ENCODE measurements at regions not wholly inside any gene's neighbourhood (a gene's known extent, or its start where the extent isn't known, plus 50 kb on each side); places are given as distances from the start of the nearest gene placed in this dataset.

DNA sequence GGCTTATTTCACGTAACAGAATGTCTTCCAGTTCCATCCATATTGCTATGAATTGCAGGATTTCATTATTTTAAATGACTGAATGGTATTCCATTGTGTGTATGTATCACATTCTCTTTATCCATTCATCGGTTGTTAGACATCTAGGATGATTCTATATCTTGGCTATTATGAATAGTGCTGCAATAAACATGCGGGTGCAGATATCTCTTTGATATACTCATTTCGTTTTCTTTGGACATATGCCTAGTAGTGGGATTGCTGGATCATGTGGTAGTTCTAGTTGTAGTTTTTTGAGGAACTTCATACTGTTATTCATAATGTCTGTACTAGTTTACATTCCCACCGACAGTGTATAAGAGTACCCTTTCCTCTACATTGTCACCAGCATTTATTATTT lies 460.5 kb downstream of the MAN2A1 start:
- Histone ChIP-seq H3K36me3 (no peaks in the 10 kb centered on the region), H3K4me1 (no peaks in the 10 kb centered on the region), H3K27me3 (no peaks in the 10 kb centered on the region), H3K4me3 (ENCODE audit: low read depth, low read length) (no peak overlapping the region), H3K9me3 (no peaks in the 10 kb centered on the region)
- TF ChIP-seq, protein P1, sequence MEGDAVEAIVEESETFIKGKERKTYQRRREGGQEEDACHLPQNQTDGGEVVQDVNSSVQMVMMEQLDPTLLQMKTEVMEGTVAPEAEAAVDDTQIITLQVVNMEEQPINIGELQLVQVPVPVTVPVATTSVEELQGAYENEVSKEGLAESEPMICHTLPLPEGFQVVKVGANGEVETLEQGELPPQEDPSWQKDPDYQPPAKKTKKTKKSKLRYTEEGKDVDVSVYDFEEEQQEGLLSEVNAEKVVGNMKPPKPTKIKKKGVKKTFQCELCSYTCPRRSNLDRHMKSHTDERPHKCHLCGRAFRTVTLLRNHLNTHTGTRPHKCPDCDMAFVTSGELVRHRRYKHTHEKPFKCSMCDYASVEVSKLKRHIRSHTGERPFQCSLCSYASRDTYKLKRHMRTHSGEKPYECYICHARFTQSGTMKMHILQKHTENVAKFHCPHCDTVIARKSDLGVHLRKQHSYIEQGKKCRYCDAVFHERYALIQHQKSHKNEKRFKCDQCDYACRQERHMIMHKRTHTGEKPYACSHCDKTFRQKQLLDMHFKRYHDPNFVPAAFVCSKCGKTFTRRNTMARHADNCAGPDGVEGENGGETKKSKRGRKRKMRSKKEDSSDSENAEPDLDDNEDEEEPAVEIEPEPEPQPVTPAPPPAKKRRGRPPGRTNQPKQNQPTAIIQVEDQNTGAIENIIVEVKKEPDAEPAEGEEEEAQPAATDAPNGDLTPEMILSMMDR (IDR thresholded peaks at IDR 0.05; ENCODE audit: low read depth, low read length) = no peak
- no peak for DNase-seq

DNA sequence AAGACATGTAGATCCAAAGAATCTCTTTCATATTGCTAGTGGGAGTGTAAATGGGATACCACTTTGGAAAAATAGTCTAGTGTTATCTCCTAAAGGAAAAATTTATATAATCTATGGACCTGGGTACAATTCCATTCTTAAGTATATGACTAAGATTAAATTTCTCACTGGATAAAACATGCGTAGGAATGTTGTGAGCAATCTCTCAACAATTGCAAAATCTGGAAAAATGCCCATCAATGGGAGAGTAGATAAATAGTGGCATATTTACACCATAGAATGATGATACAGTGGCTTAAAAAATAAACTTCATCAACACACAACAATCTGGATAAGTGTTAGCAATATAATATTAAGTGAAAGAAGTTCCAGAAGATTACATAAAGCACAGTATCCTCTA lies 469.5 kb downstream of the MAN2A1 start:
- TF ChIP-seq, protein P1 (IDR thresholded peaks at IDR 0.05; ENCODE audit: low read depth, low read length) = no peak
- Histone ChIP-seq H3K9me3 (no peaks in the 10 kb centered on the region), H3K27me3 (no peaks in the 10 kb centered on the region), H3K36me3 (no peaks in the 10 kb centered on the region), H3K4me1 (no peaks in the 10 kb centered on the region), H3K4me3 (ENCODE audit: low read depth, low read length) (no peak overlapping the region)
- DNase-seq = no peak

DNA sequence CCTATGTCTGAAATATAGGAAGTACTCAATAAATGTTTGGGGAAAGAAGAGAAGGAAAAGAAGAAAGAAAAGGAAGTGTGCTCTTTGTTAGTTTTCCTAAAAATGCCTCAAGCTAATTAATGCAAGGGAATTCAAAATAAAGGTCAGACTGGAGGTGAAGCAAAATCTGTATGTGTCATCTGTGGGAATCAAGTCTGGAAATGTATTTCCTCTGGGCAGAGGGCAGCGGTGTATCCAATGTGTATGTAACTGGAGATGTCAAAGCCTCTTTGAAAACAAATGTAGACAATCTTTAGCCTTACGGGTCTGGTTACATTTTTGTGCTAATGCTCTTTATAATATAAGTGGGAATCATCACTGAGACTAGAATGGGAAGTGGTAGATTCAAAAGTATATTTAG lies 471.4 kb downstream of the MAN2A1 start:
- no peaks in the 10 kb centered on the region for H3K9me3 ChIP-seq
- TF ChIP-seq, protein P1 (IDR thresholded peaks at IDR 0.05; ENCODE audit: low read depth, low read length) = no peak
- DNase-seq = no peak
- H3K4me1 ChIP-seq = no peaks in the 10 kb centered on the region
- no peak overlapping the region for H3K4me3 ChIP-seq (ENCODE audit: low read depth, low read length)
- H3K36me3 ChIP-seq = no peaks in the 10 kb centered on the region
- no peaks in the 10 kb centered on the region for H3K27me3 ChIP-seq

DNA sequence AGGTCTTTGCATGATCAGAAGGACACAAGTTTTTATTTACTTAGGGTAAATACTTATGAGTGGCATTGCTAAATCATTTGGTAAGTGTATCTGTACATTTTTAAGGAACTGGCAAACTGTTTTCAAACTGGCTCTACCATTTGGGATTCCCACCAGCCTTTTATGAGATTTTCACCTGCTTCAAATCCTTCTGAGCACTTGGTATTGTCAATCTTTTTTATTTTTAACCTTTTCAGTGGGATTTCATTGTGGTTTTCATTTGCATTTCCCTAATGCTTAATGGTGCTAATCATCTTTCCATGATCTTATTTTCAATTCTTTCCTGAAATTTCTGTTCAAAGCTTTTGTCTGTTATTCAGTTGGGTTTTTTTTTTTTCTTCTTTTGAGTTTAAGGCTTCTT lies 475.6 kb downstream of the MAN2A1 start:
- DNase-seq = no peak
- no peak overlapping the region for H3K4me3 ChIP-seq (ENCODE audit: low read depth, low read length)
- no peaks in the 10 kb centered on the region for H3K27me3 ChIP-seq
- TF ChIP-seq, protein P1 (IDR thresholded peaks at IDR 0.05; ENCODE audit: low read depth, low read length) = no peak
- H3K36me3 ChIP-seq = no peaks in the 10 kb centered on the region
- H3K9me3 ChIP-seq = no peaks in the 10 kb centered on the region
- H3K4me1 ChIP-seq = no peaks in the 10 kb centered on the region

DNA sequence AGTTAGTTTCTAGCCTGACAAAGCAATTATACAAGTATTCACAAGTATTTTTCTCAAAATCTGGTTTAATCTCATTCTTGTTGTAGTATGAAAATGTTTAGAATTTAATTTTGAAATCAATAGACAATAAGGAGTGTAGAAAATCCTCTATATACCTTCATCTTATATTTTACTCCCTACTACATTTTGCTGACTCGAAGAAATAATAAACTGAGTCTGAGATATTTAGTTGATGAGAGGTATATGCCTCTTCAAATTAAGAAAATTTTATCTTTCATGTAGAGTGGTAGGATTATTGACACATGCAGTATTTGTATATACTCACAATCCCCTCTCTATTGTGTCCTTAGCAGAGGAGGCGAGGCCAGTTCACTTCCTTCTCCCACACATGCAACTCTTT lies 477.7 kb downstream of the MAN2A1 start:
- no peaks in the 10 kb centered on the region for H3K4me1 ChIP-seq
- no peaks in the 10 kb centered on the region for H3K36me3 ChIP-seq
- H3K27me3 ChIP-seq = no peaks in the 10 kb centered on the region
- TF ChIP-seq, protein P1 (IDR thresholded peaks at IDR 0.05; ENCODE audit: low read depth, low read length) = no peak
- no peaks in the 10 kb centered on the region for H3K9me3 ChIP-seq
- no peak for DNase-seq
- H3K4me3 ChIP-seq (ENCODE audit: low read depth, low read length) = no peak overlapping the region

DNA sequence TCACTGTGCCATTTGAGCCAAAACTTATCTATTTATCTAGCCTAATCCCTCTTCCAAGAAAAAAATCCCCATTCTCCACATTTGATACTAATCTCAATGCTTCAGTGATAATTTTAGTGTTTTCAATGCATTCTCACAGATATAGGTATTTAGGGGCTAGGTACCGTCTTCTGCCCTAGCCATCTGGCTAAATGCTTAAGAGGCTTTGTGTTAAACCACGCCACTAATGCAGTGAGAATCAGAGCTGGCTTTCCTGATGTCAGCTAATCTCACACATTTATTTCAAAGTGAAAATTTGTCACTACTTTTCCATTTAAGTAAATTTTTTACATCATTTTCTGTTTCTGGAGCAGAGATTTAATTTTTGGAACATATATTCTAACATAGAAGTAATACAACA lies 479.7 kb downstream of the MAN2A1 start:
- TF ChIP-seq, protein P1 (IDR thresholded peaks at IDR 0.05; ENCODE audit: low read depth, low read length) = no peak
- no peak for DNase-seq
- Histone ChIP-seq H3K4me3 (ENCODE audit: low read depth, low read length) (no peak overlapping the region), H3K9me3 (no peaks in the 10 kb centered on the region), H3K27me3 (no peaks in the 10 kb centered on the region), H3K4me1 (no peaks in the 10 kb centered on the region), H3K36me3 (no peaks in the 10 kb centered on the region)
